A549 (cell line): ENCODE measurements at regions not wholly inside any gene's neighbourhood (a gene's known extent, or its start where the extent isn't known, plus 50 kb on each side); places are given as distances from the start of the nearest gene placed in this dataset.
A peak's percentile ranks its signal among the peaks of the same experiment; 100 is the strongest.

Experiments used
- ATAC-seq, 2 experiments: fragments of 200-7000 bp in 1 of 2; fragments of >200 bp in 1 of 2; cut with Nextera tagmentation in 1 of 2; cut with Tn5 transposase in 1 of 2; 3 replicates each; pipeline versions ENCODE4 v1.8.0 to v1.9.1; 2018 to 2020; ENCODE audit warnings: mild to moderate bottlenecking in 1 of 2, moderate library complexity in 1 of 2
- CTCF ChIA-PET: fragments of 300-600 bp; sonication (Branson Sonifier 250); formaldehyde crosslinking; extraction: SDS; loops from one replicate; lab custom pipeline; 2021; ENCODE audit warnings: antibody characterized with exemption, inconsistent platforms; lab: Yijun Ruan, JAX
- POLR2A ChIA-PET: fragments of 350-600 bp; formaldehyde crosslinking; extraction: SDS; loops from one replicate; lab custom pipeline; 2021; ENCODE audit warnings: antibody characterized with exemption, inconsistent platforms; lab: Yijun Ruan, JAX
- DNase-seq, 2 experiments: peaks; one replicate each; pipeline versions ENCODE4 v3.0.0 to v3.0.0-alpha.2; 2011 to 2016; ENCODE audit warnings: low read depth in 1 of 2, low spot score in 1 of 2
- FAIRE-seq: peaks from 2 replicates; lab custom pipeline; 2011; peaks lifted over from hg19 to GRCh38; lab: Jason Lieb, UNC
- H3K27ac ChIP-seq, 2 experiments: fragments of >200 bp; sonication (Bioruptor Twin); formaldehyde crosslinking; 3 replicates each; pipeline ENCODE4 v1.5.1; 2016 to 2017
- H3K4me1 ChIP-seq: fragments of >200 bp; sonication (Bioruptor Twin); formaldehyde crosslinking; 3 replicates; pipeline ENCODE4 v1.6.1; 2016
- H3K4me2 ChIP-seq: fragments of >200 bp; sonication (Bioruptor Twin); formaldehyde crosslinking; 3 replicates; pipeline ENCODE4 v1.6.1; 2016
- H3K4me3 ChIP-seq: fragments of >200 bp; sonication (Bioruptor Twin); formaldehyde crosslinking; 3 replicates; pipeline ENCODE4 v1.5.1; 2016
- H3K9me3 ChIP-seq: fragments of >200 bp; sonication (Bioruptor Twin); formaldehyde crosslinking; 3 replicates; pipeline ENCODE4 v1.6.1; 2016
- BHLHE40 ChIP-seq: IDR thresholded peaks from 2 replicates; pipeline ENCODE4 v1.6.1; 2012; ENCODE audit warnings: low read depth, low read length, inconsistent platforms
- EHF ChIP-seq: fragments of 250-450 bp; sonication (Bioruptor Pico); IDR thresholded peaks from 2 replicates; pipeline ENCODE4 v1.5.0; 2020; ENCODE audit warnings: mild to moderate bottlenecking
- ESRRA ChIP-seq: fragments of 150-350 bp; IDR thresholded peaks from 2 replicates; pipeline ENCODE4 v1.6.1; 2014; ENCODE audit warnings: mild to moderate bottlenecking, low read length, borderline replicate concordance
- FOSB ChIP-seq: fragments of 250-450 bp; sonication (Bioruptor Pico); IDR thresholded peaks from 2 replicates; pipeline ENCODE4 v1.5.0; 2020; ENCODE audit warnings: mild to moderate bottlenecking, moderate library complexity
- HDAC2 ChIP-seq: fragments of 200-600 bp; sonication (generic); IDR thresholded peaks from 2 replicates; pipeline ENCODE4 v1.6.1; 2016
- HOXA7 ChIP-seq: fragments of 250-450 bp; sonication (Bioruptor Pico); IDR thresholded peaks from 2 replicates; pipeline ENCODE4 v1.5.0; 2020; ENCODE audit warnings: mild to moderate bottlenecking, moderate library complexity
- HOXB13 ChIP-seq: fragments of 250-450 bp; sonication (Bioruptor Pico); IDR thresholded peaks from 2 replicates; pipeline ENCODE4 v1.5.0; 2020; ENCODE audit warnings: low read depth, mild to moderate bottlenecking, moderate library complexity
- JUN ChIP-seq, 2 experiments: fragments of >200 bp; sonication (Bioruptor Twin); formaldehyde crosslinking; IDR thresholded peaks; 2 replicates in 1 of 2; 3 replicates in 1 of 2; pipeline ENCODE4 v1.6.1; 2016 to 2017
- MAFK ChIP-seq: fragments of 450-650 bp; IDR thresholded peaks from 2 replicates; pipeline ENCODE4 v1.6.1; 2014; ENCODE audit not compliant: partially characterized antibody
- MAZ ChIP-seq: fragments of 150-350 bp; IDR thresholded peaks from 2 replicates; pipeline ENCODE4 v1.6.1; 2014; ENCODE audit warnings: antibody characterized with exemption, low read depth, low read length, borderline replicate concordance
- MYC ChIP-seq: IDR thresholded peaks from 2 replicates; pipeline ENCODE4 v1.6.1; 2012; ENCODE audit warnings: mild to moderate bottlenecking, inconsistent platforms, low read length, improper control_type of control experiment, borderline replicate concordance
- NFE2L2 ChIP-seq: fragments of 150-350 bp; conservative IDR thresholded peaks from 2 replicates; pipeline ENCODE4 v1.6.1; 2014; ENCODE audit warnings: low read length
- NPAS2 ChIP-seq: fragments of 250-450 bp; sonication (Bioruptor Pico); IDR thresholded peaks from 2 replicates; pipeline ENCODE4 v1.8.0; 2022; ENCODE audit warnings: mild to moderate bottlenecking, moderate library complexity, borderline replicate concordance
- RFX5 ChIP-seq: fragments of 450-650 bp; IDR thresholded peaks from 2 replicates; pipeline ENCODE4 v1.7.1; 2014; ENCODE audit warnings: antibody characterized with exemption, mild to moderate bottlenecking, moderate library complexity
- SREBF2 ChIP-seq: fragments of 450-650 bp; IDR thresholded peaks from 2 replicates; pipeline ENCODE4 v1.6.1; 2014; ENCODE audit warnings: mild to moderate bottlenecking, moderate library complexity
- TP53 ChIP-seq: fragments of 250-450 bp; sonication (Bioruptor Pico); IDR thresholded peaks from 2 replicates; pipeline ENCODE4 v1.5.0; 2021; ENCODE audit warnings: mild to moderate bottlenecking, moderate library complexity
- ZC3H11A ChIP-seq: fragments of 450-650 bp; IDR thresholded peaks from 2 replicates; pipeline ENCODE4 v1.6.1; 2014; ENCODE audit warnings: antibody characterized with exemption, mild to moderate bottlenecking
- WGBS: methylation state at CpG from one replicate; pipeline ENCODE4 v1.1.6; 2017; ENCODE audit errors: missing lambda C conversion rate; 5-methylcytosine and 5-hydroxymethylcytosine counted together
- TF ChIP-seq, protein P1 (sequence below): IDR thresholded peaks from 2 replicates; pipeline ENCODE4 v1.6.1; 2012
- TF ChIP-seq, protein P2 (sequence below): IDR thresholded peaks from 2 replicates; pipeline ENCODE4 v1.6.1; 2012; ENCODE audit warnings: low read depth, borderline replicate concordance
- TF ChIP-seq, protein P3 (sequence below): fragments of >200 bp; sonication (Bioruptor Twin); formaldehyde crosslinking; IDR thresholded peaks from 3 replicates; pipeline ENCODE4 v1.5.1; 2016

DNA sequence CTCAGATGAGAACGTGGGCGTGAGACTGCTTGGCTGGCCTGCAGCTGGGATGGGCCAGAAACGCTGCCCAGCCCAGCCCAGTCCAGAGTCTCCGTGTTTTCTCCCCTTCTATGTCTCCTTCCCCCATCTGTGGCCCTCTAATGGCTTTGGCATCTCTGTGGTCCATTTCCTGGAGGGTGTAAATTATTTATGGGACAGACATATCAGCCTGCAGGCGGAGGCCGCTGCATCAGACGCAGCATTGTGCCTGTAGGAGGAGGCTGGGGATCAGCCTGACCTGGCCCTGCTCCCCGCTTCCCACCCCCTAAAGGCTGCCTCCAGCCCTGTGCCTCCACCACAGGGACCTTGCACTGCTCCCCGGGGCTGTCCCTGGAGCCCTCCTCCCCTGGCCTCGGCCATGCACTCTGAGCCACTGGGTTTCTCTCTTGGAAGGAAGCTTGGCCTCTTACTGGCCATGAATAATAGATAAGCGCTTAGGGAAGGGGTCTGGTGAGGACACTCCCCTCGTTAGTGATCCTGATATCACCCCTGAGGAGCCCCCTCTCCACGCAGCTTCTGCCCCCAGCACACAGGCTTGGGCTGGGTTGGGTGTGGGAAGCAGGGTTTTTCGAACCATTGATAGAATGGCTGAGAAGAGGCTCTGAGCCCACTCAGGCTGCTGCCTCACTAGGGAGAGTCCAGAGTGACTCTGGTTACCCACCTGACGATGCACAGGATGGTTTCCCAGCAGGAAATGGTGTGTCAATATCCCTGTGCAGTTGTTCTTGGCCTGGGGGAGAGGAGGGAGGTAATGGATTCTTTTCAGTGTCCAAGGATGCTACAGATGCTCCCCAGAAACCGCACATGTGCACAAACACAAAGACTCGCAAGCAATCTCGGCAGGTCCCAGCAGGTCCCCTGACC is 185.5 kb downstream of the MYCN start:
- Histone ChIP-seq H3K4me3 (no peak overlapping the region), H3K27ac (no peak overlapping the region), H3K4me1 (no peaks in the 10 kb centered on the region), H3K9me3 (peaks cover 11% of the 10 kb centered on the region; the same call in 1 of the 3 replicates), H3K4me2 (no peak overlapping the region)
- TF ChIP-seq, protein P1, sequence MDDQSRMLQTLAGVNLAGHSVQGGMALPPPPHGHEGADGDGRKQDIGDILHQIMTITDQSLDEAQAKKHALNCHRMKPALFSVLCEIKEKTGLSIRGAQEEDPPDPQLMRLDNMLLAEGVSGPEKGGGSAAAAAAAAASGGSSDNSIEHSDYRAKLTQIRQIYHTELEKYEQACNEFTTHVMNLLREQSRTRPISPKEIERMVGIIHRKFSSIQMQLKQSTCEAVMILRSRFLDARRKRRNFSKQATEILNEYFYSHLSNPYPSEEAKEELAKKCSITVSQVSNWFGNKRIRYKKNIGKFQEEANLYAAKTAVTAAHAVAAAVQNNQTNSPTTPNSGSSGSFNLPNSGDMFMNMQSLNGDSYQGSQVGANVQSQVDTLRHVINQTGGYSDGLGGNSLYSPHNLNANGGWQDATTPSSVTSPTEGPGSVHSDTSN = no peak
- no peak for TF ChIP-seq FOSB (CRISPR knock-in tag)
- TF ChIP-seq JUN (IDR thresholded peaks at IDR 0.05) = no peak
- no peak for TF ChIP-seq RFX5
- no peak for TF ChIP-seq ESRRA
- no peak for TF ChIP-seq ZC3H11A
- TF ChIP-seq, protein P2, sequence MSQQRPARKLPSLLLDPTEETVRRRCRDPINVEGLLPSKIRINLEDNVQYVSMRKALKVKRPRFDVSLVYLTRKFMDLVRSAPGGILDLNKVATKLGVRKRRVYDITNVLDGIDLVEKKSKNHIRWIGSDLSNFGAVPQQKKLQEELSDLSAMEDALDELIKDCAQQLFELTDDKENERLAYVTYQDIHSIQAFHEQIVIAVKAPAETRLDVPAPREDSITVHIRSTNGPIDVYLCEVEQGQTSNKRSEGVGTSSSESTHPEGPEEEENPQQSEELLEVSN = no peak
- no peak for TF ChIP-seq HOXB13
- no peak for TF ChIP-seq MYC
- TF ChIP-seq SREBF2 = no peak
- TF ChIP-seq TP53 (CRISPR knock-in tag) = no peak
- TF ChIP-seq BHLHE40 = no peak
- no peak for TF ChIP-seq HDAC2
- TF ChIP-seq, protein P3, sequence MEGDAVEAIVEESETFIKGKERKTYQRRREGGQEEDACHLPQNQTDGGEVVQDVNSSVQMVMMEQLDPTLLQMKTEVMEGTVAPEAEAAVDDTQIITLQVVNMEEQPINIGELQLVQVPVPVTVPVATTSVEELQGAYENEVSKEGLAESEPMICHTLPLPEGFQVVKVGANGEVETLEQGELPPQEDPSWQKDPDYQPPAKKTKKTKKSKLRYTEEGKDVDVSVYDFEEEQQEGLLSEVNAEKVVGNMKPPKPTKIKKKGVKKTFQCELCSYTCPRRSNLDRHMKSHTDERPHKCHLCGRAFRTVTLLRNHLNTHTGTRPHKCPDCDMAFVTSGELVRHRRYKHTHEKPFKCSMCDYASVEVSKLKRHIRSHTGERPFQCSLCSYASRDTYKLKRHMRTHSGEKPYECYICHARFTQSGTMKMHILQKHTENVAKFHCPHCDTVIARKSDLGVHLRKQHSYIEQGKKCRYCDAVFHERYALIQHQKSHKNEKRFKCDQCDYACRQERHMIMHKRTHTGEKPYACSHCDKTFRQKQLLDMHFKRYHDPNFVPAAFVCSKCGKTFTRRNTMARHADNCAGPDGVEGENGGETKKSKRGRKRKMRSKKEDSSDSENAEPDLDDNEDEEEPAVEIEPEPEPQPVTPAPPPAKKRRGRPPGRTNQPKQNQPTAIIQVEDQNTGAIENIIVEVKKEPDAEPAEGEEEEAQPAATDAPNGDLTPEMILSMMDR = no peak
- 45% methylated on average over 17 of the region's 18 CpGs for WGBS
- DNase-seq (no peak), ATAC-seq (peak in 1 of 2 experiments; percentile 22; a peak in 2 of 6 replicates), FAIRE-seq (no peak)
- POLR2A ChIA-PET = no interaction called here
- CTCF ChIA-PET = interaction anchor here (1.4 kb wide), 1 partner anchor 187 kb away, joined by 3 read pairs; no protein-coding TSS in a partner anchor

- H3K9me3 ChIP-seq = peaks cover 11% of the 10 kb centered on the region; the same call in 1 of the 3 replicates
- no peak for TF ChIP-seq NFE2L2
- TF ChIP-seq MAFK = no peak
- no peak for TF ChIP-seq NPAS2
- TF ChIP-seq MAZ = no peak
- TF ChIP-seq, protein P1 = no peak
- TF ChIP-seq, protein P2 = no peak
- no peak for TF ChIP-seq HOXA7 (CRISPR knock-in tag)
- no peak for TF ChIP-seq BHLHE40
- no peak for TF ChIP-seq EHF
- H3K4me1 ChIP-seq = no peaks in the 10 kb centered on the region
- FAIRE-seq = no peak
- DNase-seq = no peak
- no peak for ATAC-seq
- 37% methylated on average over 8 of the region's 8 CpGs for WGBS
- ChIA-PET POLR2A (no interaction called here), CTCF (no interaction called here)
- H3K4me2 ChIP-seq = no peak overlapping the region
- no peak overlapping the region for H3K27ac ChIP-seq
- no peak overlapping the region for H3K4me3 ChIP-seq
Observed at GRCh38 chr2:16124881-16125613, 184.7 kb downstream of the MYCN start.
